Pancreas (tissue), 10 donors: ENCODE measurements at regions not wholly inside any gene's neighbourhood (a gene's known extent, or its start where the extent isn't known, plus 50 kb on each side); places are given as distances from the start of the nearest gene placed in this dataset.

ENCODE experiments used
- ATAC-seq, 4 donors: fragments of 200-7000 bp; cut with Tn5 transposase; one replicate each; pipeline versions ENCODE4 v1.8.0 to v1.9.1; 2020; ENCODE audit warnings: mild to moderate bottlenecking in 4 of 4, moderate library complexity in 4 of 4
- DNase-seq, 6 donors: peaks; one replicate each; pipeline ENCODE4 v3.0.0-alpha.2; 2020
- FAIRE-seq: peaks from 2 replicates; lab custom pipeline; 2012; peaks lifted over from hg19 to GRCh38; lab: Jason Lieb, UNC
- H3K27ac ChIP-seq, 4 donors: fragments of 200-600 bp; sonication (generic); 1 replicate in 3 of 4; 2 replicates in 1 of 4; pipeline versions ENCODE4 v1.5.0 to v1.8.0; 2020
- H3K27me3 ChIP-seq, 4 donors: fragments of 200-600 bp; one replicate each; pipeline ENCODE4 v1.8.0; 2021
- H3K36me3 ChIP-seq, 3 donors: fragments of 200-600 bp; sonication (generic) in 1 of 3; one replicate each; pipeline versions ENCODE4 v1.5.0 to v1.8.0; 2020 to 2021
- H3K4me1 ChIP-seq, 3 donors: fragments of 200-600 bp; one replicate each; pipeline ENCODE4 v1.8.0; 2021
- H3K4me3 ChIP-seq, 4 donors: fragments of 200-600 bp; sonication (generic) in 2 of 4; one replicate each; pipeline versions ENCODE4 v1.5.0 to v1.8.0; 2020 to 2021
- H3K9me3 ChIP-seq, 4 donors: fragments of 200-600 bp; one replicate each; pipeline ENCODE4 v1.8.0; 2021
- CTCF ChIP-seq, 4 donors: fragments of 200-600 bp; sonication (generic) in 3 of 4; IDR thresholded peaks; one replicate each; pipeline versions ENCODE4 v1.5.0 to v1.8.0; 2021; ENCODE audit warnings: antibody characterized with exemption in 4 of 4
- WGBS, 2 donors: extraction: QIAGEN DNeasy Blood & Tissue Kit; methylation state at CpG; one replicate each; pipeline ENCODE4 v1.1.7; 2013; 5-methylcytosine and 5-hydroxymethylcytosine counted together
- intact Hi-C, 3 donors: fragments of 100-400 bp; cut with DNase I; formaldehyde crosslinking; loops; one replicate each; pipeline versions ENCODE4 v1.11.1 to v1.14.2; 2022
- donor health status: healthy with polysubstance abuse.
- donor health status: DM: no; HTN: no; CAD: no; lungs with moderate emphysema.
- donor health status: DM: no; HTN: no; CAD: no.
- donor health status: control.
- donor health status: control.
- donor health status: Bipolar disorder and iron deficiency.
- donor health status: DM: yes; HTN: yes; CAD: no.
- donor health status: DM: no; HTN: no; CAD: no.
- donor health status: DM: no; HTN: no; CAD: no.
- donor health status: DM: yes; HTN: yes; CAD: no.

GRCh38 chr12:128075332-128075731 is 191.6 kb upstream of the TMEM132C start:
- FAIRE-seq (no peak), ATAC-seq (no peak)
- no peak overlapping the region for H3K27ac ChIP-seq

GRCh38 chr12:128076188-128076587 is 190.8 kb upstream of the TMEM132C start:
- no peak for TF ChIP-seq CTCF (IDR thresholded peaks at IDR 0.05)
- no peak for FAIRE-seq
- 51 to 71% methylated on average over 4 of the region's 4 CpGs for WGBS, 2 donors
- H3K4me3 ChIP-seq = no peak overlapping the region
- intact Hi-C loops = no loop called here
- H3K27me3 ChIP-seq = no peaks in the 10 kb centered on the region
- H3K9me3 ChIP-seq = no peaks in the 10 kb centered on the region
- no peaks in the 10 kb centered on the region for H3K4me1 ChIP-seq
- no peaks in the 10 kb centered on the region for H3K36me3 ChIP-seq
- no peak overlapping the region for H3K27ac ChIP-seq
- peak in 1 of 4 donors; percentile 44 for ATAC-seq
- DNase-seq = no peak

More at GRCh38 chr12:128075332-128075731, 191.6 kb upstream of the TMEM132C start:
- no peaks in the 10 kb centered on the region for H3K27me3 ChIP-seq
- no peaks in the 10 kb centered on the region for H3K4me1 ChIP-seq
- no peak overlapping the region for H3K4me3 ChIP-seq
- DNase-seq = no peak
- no peak for TF ChIP-seq CTCF (IDR thresholded peaks at IDR 0.05)
- no peaks in the 10 kb centered on the region for H3K36me3 ChIP-seq
- intact Hi-C loops = no loop called here
- no peaks in the 10 kb centered on the region for H3K9me3 ChIP-seq
- 56 to 57% methylated on average over 9 of the region's 9 CpGs for WGBS, 2 donors

GRCh38 chr12:128077211-128077916 is 189.6 kb upstream of the TMEM132C start:
- intact Hi-C loops = no loop called here
- no peak for FAIRE-seq

GRCh38 chr12:128077917-128078298 is 189.1 kb upstream of the TMEM132C start:
- Histone ChIP-seq H3K27ac (no peak overlapping the region), H3K36me3 (no peaks in the 10 kb centered on the region), H3K4me3 (no peak overlapping the region), H3K9me3 (no peaks in the 10 kb centered on the region), H3K27me3 (no peaks in the 10 kb centered on the region), H3K4me1 (no peaks in the 10 kb centered on the region)
- intact Hi-C loops = no loop called here
- FAIRE-seq = no peak
- no peak for TF ChIP-seq CTCF (IDR thresholded peaks at IDR 0.05)
- no peak for DNase-seq
- ATAC-seq = no peak
- 72 to 84% methylated on average over 8 of the region's 8 CpGs for WGBS, 2 donors

More at GRCh38 chr12:128077211-128077916, 189.6 kb upstream of the TMEM132C start:
- ATAC-seq (no peak), DNase-seq (no peak)
- H3K4me1 ChIP-seq = no peaks in the 10 kb centered on the region
- no peaks in the 10 kb centered on the region for H3K27me3 ChIP-seq
- TF ChIP-seq CTCF (IDR thresholded peaks at IDR 0.05) = no peak
- 65 to 73% methylated on average over 11 of the region's 11 CpGs for WGBS, 2 donors
- no peak overlapping the region for H3K27ac ChIP-seq
- no peaks in the 10 kb centered on the region for H3K36me3 ChIP-seq
- H3K9me3 ChIP-seq = no peaks in the 10 kb centered on the region
- H3K4me3 ChIP-seq = no peak overlapping the region

- no peaks in the 10 kb centered on the region for H3K9me3 ChIP-seq
- ATAC-seq = no peak
- no peaks in the 10 kb centered on the region for H3K36me3 ChIP-seq
- H3K4me1 ChIP-seq = no peaks in the 10 kb centered on the region
- FAIRE-seq = no peak
- 43% methylated on average over 10 of the region's 10 CpGs for WGBS, 2 donors
- no peak for DNase-seq
- no peak overlapping the region for H3K4me3 ChIP-seq
- no peak for TF ChIP-seq CTCF (IDR thresholded peaks at IDR 0.05)
- no peaks in the 10 kb centered on the region for H3K27me3 ChIP-seq
- H3K27ac ChIP-seq = no peak overlapping the region
- intact Hi-C loops = no loop called here
These were observed 188.5 kb upstream of the TMEM132C start for GRCh38 chr12:128078301-128078971.
